Hepatocyte (in vitro differentiated cells): ENCODE measurements at regions not wholly inside any gene's neighbourhood (a gene's known extent, or its start where the extent isn't known, plus 50 kb on each side); places are given as distances from the start of the nearest gene placed in this dataset.

Experiments used
- DNase-seq: peaks from one replicate; pipeline ENCODE4 v3.0.0-alpha.2; 2016; ENCODE audit warnings: low spot score
- H2AFZ ChIP-seq: fragments of 200-600 bp; sonication (generic); 2 replicates; pipeline ENCODE4 v1.6.0; 2016; ENCODE audit warnings: antibody characterized with exemption, mild to moderate bottlenecking
- H3K27ac ChIP-seq: fragments of 200-600 bp; sonication (generic); 2 replicates; pipeline ENCODE4 v1.5.1; 2016; ENCODE audit warnings: mild to moderate bottlenecking
- H3K27me3 ChIP-seq: fragments of 200-600 bp; sonication (generic); 2 replicates; pipeline ENCODE4 v1.6.1; 2016
- H3K36me3 ChIP-seq: fragments of 200-600 bp; sonication (generic); replicated peaks from 2 replicates; pipeline ENCODE4 v1.5.1; 2016; ENCODE audit warnings: low read depth; ENCODE audit not compliant: insufficient read depth
- H3K4me1 ChIP-seq: fragments of 200-600 bp; sonication (generic); 2 replicates; pipeline ENCODE4 v1.5.1; 2016; ENCODE audit warnings: mild to moderate bottlenecking, moderate library complexity; ENCODE audit not compliant: insufficient read depth
- H3K4me2 ChIP-seq: fragments of 200-600 bp; sonication (generic); 2 replicates; pipeline ENCODE4 v1.6.0; 2016
- H3K4me3 ChIP-seq: fragments of 200-600 bp; sonication (generic); 2 replicates; pipeline ENCODE4 v1.5.1; 2016; ENCODE audit warnings: mild to moderate bottlenecking
- H3K79me2 ChIP-seq: fragments of 200-600 bp; sonication (generic); 2 replicates; pipeline ENCODE4 v1.6.0; 2017; ENCODE audit warnings: mild to moderate bottlenecking
- H3K9me2 ChIP-seq: fragments of 200-600 bp; sonication (generic); replicated peaks from 2 replicates; pipeline ENCODE4 v1.6.0; 2017; ENCODE audit warnings: mild to moderate bottlenecking; ENCODE audit not compliant: insufficient read depth
- H3K9me3 ChIP-seq: fragments of 200-600 bp; sonication (generic); 2 replicates; pipeline ENCODE4 v1.5.1; 2016; ENCODE audit warnings: low read depth, mild to moderate bottlenecking
- H4K20me1 ChIP-seq: fragments of 200-600 bp; sonication (generic); 2 replicates; pipeline ENCODE4 v1.6.0; 2016; ENCODE audit warnings: mild to moderate bottlenecking; ENCODE audit not compliant: insufficient read depth, poor library complexity, severe bottlenecking
- EZH2 ChIP-seq: fragments of 200-600 bp; sonication (generic); IDR thresholded peaks from 2 replicates; pipeline ENCODE4 v1.6.1; 2016; ENCODE audit warnings: antibody characterized with exemption, mild to moderate bottlenecking, borderline replicate concordance
- EZH2phosphoT487 ChIP-seq: fragments of 200-600 bp; sonication (generic); IDR thresholded peaks from one replicate; pipeline ENCODE4 v1.6.1; 2018; ENCODE audit warnings: antibody characterized with exemption, mild to moderate bottlenecking, low read depth, moderate library complexity; ENCODE audit not compliant: unreplicated experiment, severe bottlenecking
- WGBS: methylation state at CpG from one replicate; pipeline ENCODE4 v1.1.6; 2016; ENCODE audit warnings: low lambda C conversion rate; ENCODE audit errors: missing lambda C conversion rate; 5-methylcytosine and 5-hydroxymethylcytosine counted together
- TF ChIP-seq, protein P1 (sequence below): fragments of 200-600 bp; sonication (generic); IDR thresholded peaks from 2 replicates; pipeline ENCODE4 v1.5.1; 2016; ENCODE audit warnings: antibody characterized with exemption, mild to moderate bottlenecking; ENCODE audit not compliant: poor library complexity

DNA sequence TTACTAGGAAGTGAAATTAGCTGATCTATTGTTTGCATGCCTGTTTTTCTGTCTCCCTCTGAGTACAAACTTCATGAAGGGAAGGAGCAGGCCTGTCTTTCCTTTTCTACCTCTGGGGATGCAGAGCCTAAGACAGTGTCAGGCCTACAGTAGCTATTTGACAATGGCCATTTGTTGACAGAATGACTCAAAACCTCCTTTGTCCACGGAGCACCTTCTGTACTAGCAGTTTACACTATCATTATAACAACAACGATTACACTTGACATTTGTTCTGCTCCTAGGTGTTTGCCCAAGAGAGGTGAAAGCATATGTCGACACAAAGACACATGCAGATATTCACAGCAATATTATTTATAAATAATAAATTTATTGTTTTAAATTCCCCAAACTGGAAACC lies 132.3 kb upstream of the IRX3 start:
- no peaks in the 10 kb centered on the region for H3K79me2 ChIP-seq
- no peak overlapping the region for H3K4me3 ChIP-seq
- H3K9me3 ChIP-seq, result no peaks in the 10 kb centered on the region
- no peaks in the 10 kb centered on the region for H3K36me3 ChIP-seq
- H3K27ac ChIP-seq, result no peak overlapping the region
- H3K9me2 ChIP-seq, result no peaks in the 10 kb centered on the region
- H4K20me1 ChIP-seq, result no peaks in the 10 kb centered on the region
- 70% methylated on average over 3 of the region's 3 CpGs for WGBS
- no peak overlapping the region for H3K4me2 ChIP-seq
- TF ChIP-seq EZH2phosphoT487 (no peak), EZH2 (no peak)
- TF ChIP-seq, protein P1, sequence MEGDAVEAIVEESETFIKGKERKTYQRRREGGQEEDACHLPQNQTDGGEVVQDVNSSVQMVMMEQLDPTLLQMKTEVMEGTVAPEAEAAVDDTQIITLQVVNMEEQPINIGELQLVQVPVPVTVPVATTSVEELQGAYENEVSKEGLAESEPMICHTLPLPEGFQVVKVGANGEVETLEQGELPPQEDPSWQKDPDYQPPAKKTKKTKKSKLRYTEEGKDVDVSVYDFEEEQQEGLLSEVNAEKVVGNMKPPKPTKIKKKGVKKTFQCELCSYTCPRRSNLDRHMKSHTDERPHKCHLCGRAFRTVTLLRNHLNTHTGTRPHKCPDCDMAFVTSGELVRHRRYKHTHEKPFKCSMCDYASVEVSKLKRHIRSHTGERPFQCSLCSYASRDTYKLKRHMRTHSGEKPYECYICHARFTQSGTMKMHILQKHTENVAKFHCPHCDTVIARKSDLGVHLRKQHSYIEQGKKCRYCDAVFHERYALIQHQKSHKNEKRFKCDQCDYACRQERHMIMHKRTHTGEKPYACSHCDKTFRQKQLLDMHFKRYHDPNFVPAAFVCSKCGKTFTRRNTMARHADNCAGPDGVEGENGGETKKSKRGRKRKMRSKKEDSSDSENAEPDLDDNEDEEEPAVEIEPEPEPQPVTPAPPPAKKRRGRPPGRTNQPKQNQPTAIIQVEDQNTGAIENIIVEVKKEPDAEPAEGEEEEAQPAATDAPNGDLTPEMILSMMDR, result no peak
- no peak for DNase-seq
- H3K4me1 ChIP-seq, result no peaks in the 10 kb centered on the region
- no peak overlapping the region for H2AFZ ChIP-seq
- no peaks in the 10 kb centered on the region for H3K27me3 ChIP-seq

DNA sequence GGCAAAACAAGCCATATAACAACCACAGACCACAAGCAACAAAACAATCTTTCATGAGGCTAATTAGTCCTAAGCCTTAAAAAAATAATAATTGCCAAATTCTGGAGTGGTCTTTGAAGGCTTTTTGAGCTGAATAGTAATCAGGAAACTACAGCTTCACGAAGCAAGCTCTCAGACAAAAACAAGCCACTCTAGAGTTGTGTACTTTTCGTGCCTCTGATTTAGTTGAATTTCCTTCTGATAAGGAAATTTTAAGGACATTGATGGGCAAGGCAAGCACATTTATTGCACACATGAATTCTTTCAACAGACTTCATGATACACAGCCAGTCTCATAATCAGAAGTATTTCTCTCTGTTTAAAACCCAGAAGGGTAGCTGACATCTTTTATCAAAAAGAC lies 130.8 kb upstream of the IRX3 start:
- Histone ChIP-seq H3K36me3 (no peaks in the 10 kb centered on the region), H4K20me1 (no peaks in the 10 kb centered on the region), H3K4me2 (no peak overlapping the region), H3K27me3 (no peaks in the 10 kb centered on the region), H3K4me3 (no peak overlapping the region), H3K4me1 (no peaks in the 10 kb centered on the region), H3K9me2 (no peaks in the 10 kb centered on the region), H3K9me3 (no peaks in the 10 kb centered on the region), H3K27ac (no peak overlapping the region), H3K79me2 (no peaks in the 10 kb centered on the region), H2AFZ (no peak overlapping the region)
- TF ChIP-seq EZH2, result no peak
- TF ChIP-seq, protein P1, result no peak
- TF ChIP-seq EZH2phosphoT487, result no peak
- WGBS, result 46% methylated on average over 2 of the region's 2 CpGs
- DNase-seq, result no peak

DNA sequence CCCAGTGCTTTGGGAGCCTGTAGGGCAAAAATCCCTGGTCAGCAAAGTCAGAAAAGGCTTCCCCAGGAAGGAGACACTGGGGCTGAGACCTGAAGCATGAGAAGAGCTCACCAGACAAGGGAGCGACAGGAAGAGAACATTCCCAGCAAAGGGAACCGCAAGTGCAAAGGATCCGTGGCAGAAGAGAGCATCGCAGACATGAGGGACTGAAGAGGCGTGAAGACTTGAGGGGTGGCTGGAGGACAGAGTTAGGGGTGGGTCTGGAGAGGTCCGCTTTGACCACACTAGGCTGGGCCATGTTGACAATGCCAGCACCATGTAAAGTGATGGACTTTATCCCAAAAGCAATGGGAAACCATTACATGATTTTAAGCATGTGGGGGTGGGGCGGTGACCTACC lies 128.1 kb upstream of the IRX3 start:
- H3K79me2 ChIP-seq, result no peaks in the 10 kb centered on the region
- no peak overlapping the region for H3K27ac ChIP-seq
- TF ChIP-seq EZH2phosphoT487 (no peak), EZH2 (no peak)
- no peaks in the 10 kb centered on the region for H3K9me2 ChIP-seq
- H3K27me3 ChIP-seq, result no peaks in the 10 kb centered on the region
- H3K4me3 ChIP-seq, result no peak overlapping the region
- DNase-seq, result no peak
- H3K9me3 ChIP-seq, result no peaks in the 10 kb centered on the region
- WGBS, result 94% methylated on average over 7 of the region's 7 CpGs
- H3K36me3 ChIP-seq, result no peaks in the 10 kb centered on the region
- H3K4me2 ChIP-seq, result no peak overlapping the region
- H4K20me1 ChIP-seq, result no peaks in the 10 kb centered on the region
- H3K4me1 ChIP-seq, result no peaks in the 10 kb centered on the region
- H2AFZ ChIP-seq, result no peak overlapping the region

DNA sequence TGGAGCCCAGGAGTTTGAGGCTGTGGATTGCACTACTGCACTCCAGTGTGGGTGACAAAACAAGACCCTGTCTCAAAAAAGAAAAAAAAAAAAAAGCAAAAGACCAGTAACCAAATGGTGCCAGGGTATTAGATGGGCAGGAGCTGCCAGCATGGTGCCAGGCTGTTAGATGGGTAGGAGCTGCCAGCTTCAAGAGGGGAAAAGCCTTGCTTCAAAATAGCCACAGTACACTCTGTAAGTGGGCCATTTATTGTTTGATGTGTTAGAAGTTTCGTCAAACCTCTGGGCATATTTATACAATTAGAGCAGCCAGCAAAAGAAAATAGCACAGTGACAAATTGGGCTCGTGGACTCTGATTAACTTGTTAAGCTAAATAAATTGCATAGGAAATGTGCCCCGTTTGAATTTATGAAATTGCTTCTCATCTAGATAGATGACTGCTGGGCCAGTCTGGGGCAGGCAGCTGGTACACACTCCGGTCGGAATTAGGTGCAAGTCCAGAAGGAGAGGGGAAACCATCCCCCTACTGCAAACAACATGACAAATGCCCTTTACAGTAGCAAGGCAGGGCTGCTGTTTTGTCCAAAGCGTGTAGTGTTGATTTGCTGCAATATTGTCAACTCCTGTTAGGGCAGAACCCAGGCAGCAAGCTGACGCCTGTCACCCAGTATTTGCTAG lies 126.3 kb upstream of the IRX3 start:
- Histone ChIP-seq H3K79me2 (no peaks in the 10 kb centered on the region), H3K27ac (no peak overlapping the region), H3K36me3 (no peaks in the 10 kb centered on the region), H3K4me2 (no peak overlapping the region), H4K20me1 (no peaks in the 10 kb centered on the region), H2AFZ (no peak overlapping the region), H3K9me2 (no peaks in the 10 kb centered on the region), H3K4me1 (no peaks in the 10 kb centered on the region), H3K27me3 (no peaks in the 10 kb centered on the region), H3K9me3 (no peaks in the 10 kb centered on the region), H3K4me3 (no peak overlapping the region)
- 82% methylated on average over 7 of the region's 7 CpGs for WGBS
- TF ChIP-seq EZH2 (no peak), EZH2phosphoT487 (no peak)
- TF ChIP-seq, protein P1, result no peak
- no peak for DNase-seq
